Activated naive CD8-positive, alpha-beta T cell treated with anti-CD3 and anti-CD28 coated beads, Interleukin-2, amount 50 U/mL, for 16 hours (primary cell): ENCODE measurements at regions not wholly inside any gene's neighbourhood (a gene's known extent, or its start where the extent isn't known, plus 50 kb on each side); places are given as distances from the start of the nearest gene placed in this dataset.

Experiments
- DNase-seq: peaks from one replicate; pipeline ENCODE4 v3.0.0-alpha.2; 2020; ENCODE audit warnings: low read depth, low spot score

DNA sequence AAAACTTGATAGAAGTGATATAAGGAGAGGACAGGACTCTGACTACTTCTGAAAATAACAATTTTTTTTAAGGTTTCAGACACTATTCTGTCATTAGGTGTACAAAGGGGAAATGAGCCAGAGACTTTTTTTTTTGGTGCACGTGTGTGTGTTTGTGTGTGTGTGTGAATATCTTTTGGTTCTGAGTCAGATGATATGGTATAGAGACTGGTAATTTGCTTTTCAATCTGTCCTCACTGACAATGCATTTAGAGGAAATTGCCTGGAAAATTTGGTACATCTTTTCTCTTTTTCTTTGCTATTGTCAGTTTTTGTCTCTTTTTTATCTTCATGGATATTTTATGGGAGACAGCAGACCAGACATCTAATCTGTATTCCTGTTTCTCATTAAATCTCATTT lies 59.3 kb downstream of the DDIT4L start:
- DNase-seq, result no peak

DNA sequence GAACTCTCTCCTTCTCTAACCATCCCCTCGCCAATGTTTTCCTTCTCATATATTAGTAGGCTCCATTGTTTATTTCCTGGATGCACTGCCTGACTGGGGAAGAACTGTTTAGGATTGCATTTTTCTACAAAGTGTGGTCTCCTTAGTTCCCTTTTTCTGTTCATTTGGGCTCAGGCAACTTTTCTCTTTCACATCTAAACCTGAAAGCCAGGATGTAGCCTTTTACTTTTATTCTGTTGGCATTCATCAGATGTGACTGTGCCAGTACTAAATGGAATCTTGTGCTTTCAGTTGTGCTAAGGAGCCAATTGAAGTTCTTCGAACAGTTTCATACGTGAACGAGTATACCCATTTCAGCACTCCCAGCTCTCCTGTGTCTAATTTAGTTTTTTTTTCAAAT lies 59.8 kb downstream of the DDIT4L start:
- no peak for DNase-seq

DNA sequence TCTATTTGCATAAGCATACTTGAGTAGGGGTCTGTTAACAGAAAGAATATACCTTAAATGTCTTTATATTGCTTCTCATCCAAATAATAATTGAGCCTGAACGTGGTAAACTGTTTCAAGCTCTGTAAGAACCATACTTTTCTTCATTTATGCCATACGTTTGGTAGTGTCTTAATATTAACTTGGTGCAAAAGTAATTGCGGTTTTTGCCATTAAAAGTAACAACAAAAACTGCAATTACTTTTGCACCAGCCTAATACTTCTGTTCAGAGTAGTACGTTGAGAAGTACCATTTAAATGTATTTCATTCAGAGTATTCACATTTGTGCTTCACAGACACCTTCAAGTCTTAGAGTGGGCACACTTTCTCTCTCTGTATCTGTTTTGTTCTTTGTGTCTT lies 60.5 kb downstream of the DDIT4L start:
- no peak for DNase-seq

DNA sequence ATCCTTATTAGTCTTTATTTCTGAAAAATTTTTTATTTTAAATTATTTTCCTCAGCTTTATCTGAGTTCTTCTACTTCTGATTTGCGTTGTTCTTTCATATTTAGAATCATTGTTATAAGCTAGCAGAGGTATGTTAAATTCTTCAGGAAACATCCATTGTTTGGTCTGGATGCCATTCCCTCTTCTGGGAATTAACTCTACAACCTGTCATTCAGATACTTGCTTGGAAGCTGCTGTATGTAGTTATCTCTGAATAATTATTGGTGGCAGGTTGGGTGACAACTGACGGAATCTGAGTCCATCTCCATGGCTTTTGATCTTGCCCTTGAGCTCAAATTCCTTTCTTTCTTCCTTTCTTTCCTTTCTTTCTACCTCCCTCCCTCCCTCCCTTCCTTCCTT lies 61.9 kb downstream of the DDIT4L start:
- no peak for DNase-seq

DNA sequence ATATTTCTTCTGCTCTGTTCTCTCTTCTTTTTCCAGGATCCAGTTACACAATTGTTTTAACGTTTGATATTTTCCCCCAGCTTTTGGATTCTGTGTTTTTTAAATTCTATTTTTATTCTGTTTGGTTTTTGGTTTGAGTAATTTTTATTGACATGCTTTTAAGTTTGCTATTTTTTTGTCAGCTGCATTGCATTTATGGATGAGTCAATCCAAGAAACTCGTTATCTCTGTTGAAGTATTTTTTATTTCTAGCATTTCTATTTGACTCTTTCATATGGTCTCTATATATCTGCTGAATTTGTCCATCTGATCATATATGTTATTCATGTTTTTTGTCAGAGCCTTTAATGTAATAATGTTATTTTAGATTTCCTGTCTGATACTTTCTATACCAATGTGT lies 65.6 kb downstream of the DDIT4L start:
- DNase-seq, result no peak

DNA sequence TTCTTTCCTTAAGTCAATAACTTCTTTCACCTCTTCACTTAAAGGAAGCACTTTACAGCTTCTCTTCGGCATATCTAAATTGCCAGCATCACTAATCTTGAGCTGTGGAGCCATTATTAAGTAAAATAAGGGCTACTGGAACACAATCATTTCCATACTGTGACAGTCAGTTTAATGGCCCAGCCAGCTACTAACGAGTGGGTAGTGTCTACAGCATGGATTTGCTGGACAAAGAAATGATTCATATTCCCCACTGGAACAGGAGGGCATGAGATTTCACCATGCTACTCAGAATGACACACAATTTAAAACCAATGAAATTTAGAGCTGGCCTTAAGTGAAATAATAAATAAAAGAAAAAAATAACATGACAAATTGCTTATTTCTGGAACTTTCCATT lies 72.1 kb downstream of the DDIT4L start:
- no peak for DNase-seq

DNA sequence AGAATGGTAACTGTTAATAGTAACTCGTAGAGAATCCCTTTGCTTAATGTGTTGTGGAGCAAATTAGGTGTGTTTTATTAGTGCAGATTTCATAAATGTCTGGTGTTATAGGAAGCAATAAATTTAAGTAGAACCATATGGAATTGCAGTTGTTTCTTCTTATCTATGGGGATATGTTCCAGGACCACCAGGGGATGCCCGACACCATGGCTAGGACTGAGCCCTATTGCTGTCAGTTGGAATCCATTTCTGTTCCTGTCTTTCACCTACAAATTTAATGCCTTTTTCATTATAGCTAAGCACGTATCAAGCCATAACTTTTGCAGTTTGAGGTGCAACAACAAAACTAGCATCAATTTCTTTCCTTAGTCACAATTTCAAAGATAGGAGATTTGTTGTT lies 72.5 kb downstream of the DDIT4L start:
- no peak for DNase-seq

DNA sequence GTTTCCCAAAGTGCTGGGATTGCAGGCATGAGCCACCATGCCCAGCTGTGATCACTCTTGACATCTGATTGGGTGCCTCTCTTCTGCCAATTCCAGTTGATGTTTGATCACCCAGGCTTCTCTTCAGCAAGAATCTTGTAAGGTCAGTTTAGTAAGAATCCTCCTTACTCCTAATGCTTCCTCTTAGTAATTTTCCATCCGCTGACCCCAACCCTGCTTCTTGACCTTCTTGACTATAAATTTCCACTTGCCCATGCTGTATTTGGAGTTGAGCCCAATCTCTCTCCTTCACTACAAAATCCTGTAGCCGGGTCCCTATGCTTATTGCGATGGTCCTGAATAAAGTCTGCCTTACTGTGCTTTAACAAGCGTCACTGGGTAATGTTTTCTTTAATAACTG lies 75.4 kb downstream of the DDIT4L start:
- no peak for DNase-seq

DNA sequence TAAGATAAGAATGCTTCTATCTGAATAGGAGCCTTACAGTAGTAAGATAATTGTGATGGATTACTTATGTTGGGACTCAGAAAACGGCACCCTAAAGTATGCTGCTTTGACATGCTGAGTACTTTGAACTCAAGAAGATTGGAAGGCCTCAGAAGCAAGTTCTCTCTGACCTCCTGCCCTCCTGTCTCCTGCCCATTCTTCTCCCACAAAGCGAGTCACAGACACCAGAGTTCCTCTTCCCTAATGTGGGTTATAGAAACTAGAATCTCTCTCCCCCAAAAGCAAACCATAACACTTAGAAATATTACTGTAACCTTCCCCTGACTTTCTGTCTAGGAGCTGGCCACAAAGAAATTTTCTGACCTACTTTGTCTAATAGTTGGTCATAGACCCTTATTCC lies 76.5 kb downstream of the DDIT4L start:
- DNase-seq, result no peak

DNA sequence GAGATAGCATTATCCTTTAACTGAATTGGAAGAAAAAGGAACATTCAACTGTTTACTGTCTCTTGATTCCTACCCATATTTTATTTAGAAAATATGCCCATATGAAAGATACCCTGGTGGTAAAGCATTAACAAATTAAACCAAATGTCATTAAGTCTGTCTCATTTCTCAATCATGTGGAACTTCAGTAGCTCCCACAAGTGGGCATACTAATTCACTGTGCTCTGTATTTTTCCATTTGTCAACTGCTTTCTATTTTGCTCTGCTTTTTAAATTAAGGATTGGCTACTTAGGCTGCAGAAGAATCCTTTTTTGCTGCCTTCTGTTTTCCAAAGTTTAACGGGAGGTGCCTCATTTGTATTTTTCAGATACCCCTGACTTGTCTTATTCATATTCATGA lies 77.2 kb downstream of the DDIT4L start:
- no peak for DNase-seq

DNA sequence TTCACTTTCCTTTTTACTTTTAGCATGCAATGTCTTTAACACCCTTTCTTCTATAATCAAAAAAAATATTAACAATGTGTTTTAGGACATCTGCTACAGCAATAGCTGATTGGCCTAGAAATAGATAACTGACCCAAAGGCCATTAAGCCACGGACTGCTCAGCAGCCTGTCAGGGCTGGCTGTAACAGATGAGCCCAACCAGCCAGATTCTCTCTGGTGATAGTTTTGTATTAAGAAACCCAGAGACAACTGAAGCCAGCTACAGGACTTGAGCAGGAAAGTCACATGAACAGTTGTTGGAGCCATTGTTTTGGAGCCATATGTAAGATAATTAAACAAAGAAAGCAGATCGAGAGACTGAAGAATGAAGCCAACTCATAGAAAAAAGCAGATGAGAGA lies 80.3 kb downstream of the DDIT4L start:
- no peak for DNase-seq

DNA sequence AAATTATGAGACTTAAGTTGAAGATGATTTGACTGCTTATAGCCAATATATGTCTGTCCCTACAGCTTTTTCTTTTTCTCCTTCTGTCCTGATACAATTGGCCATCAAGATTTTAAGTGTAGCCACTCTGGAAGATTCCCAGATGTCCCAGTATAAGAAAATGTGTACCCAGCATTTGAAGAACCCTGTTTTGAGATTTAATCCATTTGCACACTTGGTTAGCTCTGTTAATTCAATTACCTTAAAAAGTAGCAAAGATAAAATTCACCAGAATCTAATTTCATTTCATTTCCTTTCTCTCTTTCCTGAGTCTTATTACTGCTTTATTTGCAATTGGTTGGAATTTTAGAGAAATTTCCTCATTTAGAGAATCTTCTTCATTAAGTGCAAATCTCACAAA lies 81.4 kb downstream of the DDIT4L start:
- DNase-seq, result no peak

DNA sequence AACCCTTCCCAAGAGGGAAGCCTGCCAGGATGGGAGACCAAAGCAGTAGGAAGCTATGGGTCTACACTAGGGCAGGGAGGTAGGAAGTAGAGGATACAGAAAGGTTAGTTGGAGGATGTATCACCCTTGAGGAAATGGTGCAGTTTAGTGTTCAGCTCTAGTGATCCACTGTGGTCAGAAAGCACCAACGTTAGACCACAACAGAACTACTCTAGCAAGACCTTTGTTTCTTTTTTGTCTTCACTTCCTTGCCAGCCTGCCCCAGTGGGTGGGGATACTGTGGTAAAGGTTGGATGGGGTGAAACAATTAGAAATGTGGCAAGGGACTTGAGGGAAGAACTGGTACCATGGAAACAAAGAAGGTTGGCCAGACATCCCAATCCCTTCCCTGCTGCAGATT lies 83.3 kb downstream of the DDIT4L start:
- DNase-seq, result no peak

DNA sequence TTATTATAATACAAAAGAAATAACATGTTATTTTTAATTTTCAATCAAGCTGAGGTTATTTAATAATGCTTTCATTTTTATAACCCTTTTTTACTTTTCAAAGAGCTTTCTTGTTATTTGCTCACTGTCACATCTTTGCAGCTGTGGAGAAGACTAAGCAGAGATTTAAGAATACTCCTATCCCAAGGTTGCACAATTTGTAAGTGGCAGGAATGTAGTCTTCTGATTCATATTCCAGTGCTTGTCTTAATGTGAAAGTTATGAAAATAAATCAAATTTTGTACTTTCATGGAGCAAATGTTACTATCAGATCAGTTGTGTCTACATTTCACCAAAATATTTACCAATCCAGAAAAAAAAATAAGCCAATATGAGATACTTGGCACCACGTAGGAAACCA lies 86.6 kb downstream of the DDIT4L start:
- DNase-seq, result no peak

DNA sequence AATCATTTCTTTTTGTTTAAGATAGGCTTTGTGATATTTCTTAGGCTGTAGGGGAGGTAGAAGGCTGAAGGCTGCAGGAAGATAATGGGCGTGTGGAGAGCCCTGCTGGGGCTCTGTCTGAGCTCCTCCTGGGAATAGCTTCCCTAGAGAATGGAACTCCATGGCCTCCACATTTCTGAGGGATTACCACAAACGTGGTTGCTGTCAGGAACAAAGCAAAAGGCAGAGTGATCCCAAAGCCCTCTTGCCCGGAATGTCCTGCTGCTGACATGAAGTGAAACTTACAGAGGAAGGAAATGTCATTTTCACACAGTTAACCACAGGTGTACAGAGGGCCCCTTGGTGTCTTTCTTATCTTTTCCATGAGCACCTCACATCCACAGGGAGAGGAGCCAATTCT lies 89.3 kb downstream of the DDIT4L start:
- DNase-seq, result no peak

DNA sequence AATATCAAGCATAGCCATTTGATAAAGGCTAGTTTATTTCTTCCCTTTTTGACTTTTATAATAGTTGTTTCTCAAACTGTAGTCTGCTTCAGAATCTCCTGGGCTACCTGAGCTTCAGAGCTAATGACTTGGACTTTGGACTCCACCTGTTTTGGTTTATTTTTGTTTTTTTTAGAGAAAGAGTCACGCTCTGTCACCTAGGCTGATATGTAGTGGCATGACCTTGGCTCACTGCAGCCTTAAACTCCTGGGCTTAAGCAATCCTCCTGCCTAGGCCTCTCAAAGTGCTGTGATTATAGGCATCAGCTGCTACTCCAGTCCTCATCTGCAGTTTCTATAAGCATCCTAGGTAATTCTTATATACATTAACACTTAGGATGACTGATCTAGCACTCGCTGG lies 90.5 kb downstream of the DDIT4L start:
- DNase-seq, result no peak

DNA sequence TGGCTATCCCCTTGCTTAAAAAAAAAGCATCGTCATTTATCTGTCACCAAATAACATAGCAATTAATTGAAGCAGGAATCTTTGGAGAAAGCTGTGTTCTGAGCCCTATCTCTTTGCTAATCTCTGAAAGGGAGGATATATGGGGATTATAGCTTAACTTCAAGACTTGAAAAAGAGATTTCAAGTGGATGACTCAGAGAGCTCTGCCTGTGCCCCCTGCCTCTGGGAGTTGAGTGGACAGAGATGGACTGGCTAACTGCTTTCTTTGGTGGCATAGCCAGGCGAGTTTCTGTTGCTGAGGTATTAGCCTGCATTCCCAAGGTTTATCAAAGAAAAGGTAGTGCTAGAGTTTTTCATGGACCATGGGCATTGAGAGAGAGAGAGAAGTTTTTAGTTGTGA lies 91.6 kb downstream of the DDIT4L start:
- no peak for DNase-seq

DNA sequence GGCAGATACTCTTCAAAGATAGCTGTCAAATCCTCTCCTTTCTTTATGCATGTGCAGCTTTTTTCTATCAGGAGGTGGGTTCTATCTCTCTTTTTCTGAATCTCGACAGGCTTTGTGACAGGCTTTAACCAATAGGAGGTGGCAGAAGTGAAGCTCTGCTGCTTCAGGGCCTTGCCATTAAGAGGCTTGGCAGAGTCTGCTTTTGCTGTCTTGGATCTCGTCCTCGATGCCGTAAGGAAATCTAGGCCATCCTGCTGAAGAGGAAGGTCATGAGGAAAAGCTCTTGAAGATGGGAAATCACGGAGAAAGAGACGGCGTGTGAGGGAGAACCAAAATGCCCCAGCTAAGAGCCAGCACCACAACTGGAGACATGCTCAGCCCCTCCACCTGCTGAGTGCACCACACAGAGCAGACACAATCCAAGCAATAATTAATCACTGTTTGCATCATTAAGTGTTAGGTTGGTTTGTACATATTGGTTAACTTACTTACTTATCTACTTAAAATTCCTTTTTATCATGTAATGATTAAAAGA lies 92.2 kb downstream of the DDIT4L start:
- no peak for DNase-seq

DNA sequence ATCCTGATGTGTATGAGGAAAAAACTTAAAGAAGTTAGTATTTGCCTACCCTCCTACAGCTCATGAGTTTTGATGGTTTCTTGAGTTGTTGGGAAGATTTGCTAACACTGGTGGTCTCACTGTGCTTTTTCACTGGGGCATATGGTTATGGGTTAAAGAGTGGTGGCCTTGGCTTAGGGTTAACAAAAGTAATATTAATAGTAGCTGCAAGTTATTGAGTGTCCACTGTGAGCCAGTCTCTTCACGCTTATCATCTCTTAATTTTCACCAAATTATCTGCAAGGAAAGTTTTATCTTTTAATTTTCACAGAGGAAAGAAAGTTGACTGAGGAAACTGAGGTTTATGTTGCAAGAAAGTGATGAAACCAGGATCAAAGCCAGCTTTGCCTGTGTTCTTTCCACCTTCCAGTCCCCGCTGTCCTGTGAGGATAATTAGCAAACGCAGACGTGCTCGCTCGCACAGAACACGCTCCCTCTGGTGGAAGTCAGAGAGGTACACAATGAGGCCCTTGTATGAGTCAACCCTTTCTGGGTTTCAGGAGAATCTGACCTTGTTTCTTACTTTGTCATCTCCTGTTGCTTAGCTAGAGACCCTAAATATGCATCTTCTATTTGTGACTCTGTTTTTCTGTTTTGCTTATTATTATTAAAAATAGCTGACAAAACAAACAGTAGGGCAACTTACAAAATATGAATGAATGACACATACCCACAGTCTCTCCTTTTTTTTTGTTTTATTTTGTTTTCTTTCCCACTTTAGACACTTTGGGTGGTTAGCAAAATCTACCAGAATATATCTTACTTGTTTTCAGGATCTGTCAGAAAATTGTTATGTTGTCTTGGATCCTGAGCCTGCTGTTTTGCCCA lies 94.3 kb downstream of the DDIT4L start:
- peak; percentile 14 for DNase-seq

DNA sequence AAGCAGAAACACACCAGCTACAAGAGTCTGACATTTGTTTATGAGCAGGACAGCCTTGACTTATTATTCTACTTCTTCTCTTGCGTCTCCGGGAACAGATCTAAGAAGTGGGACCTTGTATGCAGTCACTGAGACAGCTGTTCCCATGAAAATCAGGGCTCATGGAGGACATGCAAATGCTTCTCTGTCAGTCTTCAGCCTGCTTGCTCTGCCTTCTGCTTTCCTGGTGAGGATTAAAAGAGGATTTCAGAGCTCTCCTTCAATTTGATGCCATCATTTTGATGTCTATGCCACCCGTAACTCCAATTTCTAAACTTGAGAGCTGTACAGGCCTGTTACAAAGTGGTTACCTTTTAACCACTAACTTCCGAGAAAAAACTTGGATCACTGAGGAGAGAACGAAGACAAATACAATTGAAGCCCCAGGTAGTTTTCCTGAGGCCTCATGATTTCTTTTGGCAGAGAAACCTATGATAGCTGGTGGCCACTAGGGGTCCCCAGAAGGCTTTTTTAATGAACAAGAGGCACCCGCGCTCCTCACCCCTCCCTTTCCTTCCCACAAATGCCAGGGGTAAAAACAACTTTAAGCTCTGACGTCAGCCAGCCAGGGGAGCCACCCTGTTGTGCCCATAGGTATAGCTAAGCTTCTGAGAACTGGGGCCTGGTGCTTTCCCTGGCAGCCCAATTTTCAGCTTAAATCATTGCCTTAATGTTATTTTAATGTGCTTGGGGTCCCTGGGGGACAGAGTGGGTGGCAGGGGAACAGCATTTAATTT lies 97.0 kb downstream of the DDIT4L start:
- peak; percentile 61 for DNase-seq

DNA sequence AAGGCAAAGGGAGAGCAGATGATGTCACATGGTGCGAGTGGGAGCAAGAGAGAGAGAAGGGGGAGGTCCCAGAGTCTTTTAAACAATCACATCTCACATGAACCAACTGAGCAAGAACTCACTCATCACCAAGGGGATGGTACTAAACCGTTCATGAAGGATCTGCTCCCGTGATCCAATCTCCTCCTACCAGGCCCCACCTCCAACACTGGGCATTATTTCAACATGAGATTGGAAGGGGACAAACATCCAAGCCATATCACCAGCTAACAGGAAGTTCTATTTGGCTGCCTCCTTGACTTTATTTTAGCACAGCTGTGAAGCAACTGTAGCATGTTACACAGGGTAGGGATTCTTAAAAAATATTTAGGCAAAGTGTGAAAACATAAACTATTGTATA lies 102.5 kb downstream of the DDIT4L start:
- no peak for DNase-seq

DNA sequence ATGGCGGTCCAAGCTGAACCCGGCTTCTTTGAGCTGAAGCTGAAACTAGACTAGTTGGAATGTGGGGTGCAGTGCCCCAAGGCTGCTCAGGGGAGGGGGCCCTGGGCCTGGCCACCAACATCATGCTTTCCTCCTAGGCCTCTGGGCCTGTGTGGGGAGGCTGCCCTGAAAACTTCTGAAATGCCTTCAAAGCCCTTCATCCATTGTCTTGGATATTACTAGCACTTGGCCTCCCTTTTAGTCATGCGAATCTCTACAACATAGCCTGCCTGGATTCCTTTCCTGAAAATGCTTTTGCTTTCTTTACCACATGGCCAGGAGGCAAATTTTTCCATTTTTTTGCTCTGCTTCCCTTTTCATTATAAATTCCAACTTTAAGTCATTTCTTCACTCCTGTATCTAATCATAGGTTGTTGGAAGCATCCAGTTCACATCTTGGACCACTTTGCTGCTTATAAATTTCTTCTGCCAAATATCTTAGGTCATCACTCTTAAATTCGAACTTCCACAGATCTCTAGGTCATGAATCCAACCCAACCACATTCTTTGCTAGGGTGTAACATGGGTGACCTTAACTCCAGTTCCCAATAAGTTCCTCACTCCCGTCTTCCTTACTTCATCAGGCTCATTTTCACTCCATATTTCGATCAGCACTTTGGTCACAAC lies 103.4 kb downstream of the DDIT4L start:
- no peak for DNase-seq
